Thyroid gland (tissue), 4 donors: ENCODE measurements at regions not wholly inside any gene's neighbourhood (a gene's known extent, or its start where the extent isn't known, plus 50 kb on each side); places are given as distances from the start of the nearest gene placed in this dataset.

ENCODE experiments used
- DNase-seq, 2 donors: peaks; one replicate each; pipeline ENCODE4 v3.0.0-alpha.2; 2019
- H3K27ac ChIP-seq, 3 donors: fragments of 200-600 bp; sonication (generic); 1 replicate in 2 of 3; 2 replicates in 1 of 3; pipeline ENCODE4 v1.5.1; 2016 to 2019; ENCODE audit warnings: mild to moderate bottlenecking in 1 of 3, moderate library complexity in 1 of 3
- H3K27me3 ChIP-seq: fragments of 200-600 bp; sonication (generic); one replicate; pipeline ENCODE4 v1.5.1; 2019
- H3K36me3 ChIP-seq, 2 donors: fragments of 200-600 bp; sonication (generic); one replicate each; pipeline ENCODE4 v1.5.1; 2016 to 2019
- H3K4me1 ChIP-seq, 2 donors: fragments of 200-600 bp; sonication (generic); one replicate each; pipeline ENCODE4 v1.5.1; 2017 to 2019
- H3K4me3 ChIP-seq, 3 donors: fragments of 200-600 bp; sonication (generic); replicated peaks in 1 of 3; 1 replicate in 2 of 3; 2 replicates in 1 of 3; pipeline ENCODE4 v1.5.1; 2016; ENCODE audit warnings: mild to moderate bottlenecking in 1 of 3
- H3K9me3 ChIP-seq: fragments of 200-600 bp; sonication (generic); one replicate; pipeline ENCODE4 v1.5.1; 2017
- CTCF ChIP-seq, 6 experiments: fragments of 200-600 bp in 3 of 6; fragments of 450-650 bp in 3 of 6; sonication (generic) in 3 of 6; IDR thresholded peaks; one replicate each; pipeline ENCODE4 v1.5.1; 2016 to 2019; ENCODE audit warnings: antibody characterized with exemption in 6 of 6, mild to moderate bottlenecking in 2 of 6, inconsistent platforms in 1 of 6, moderate library complexity in 1 of 6
- POLR2A ChIP-seq, 2 donors: fragments of 450-650 bp; IDR thresholded peaks; one replicate each; pipeline ENCODE4 v1.6.1; 2017; ENCODE audit warnings: antibody characterized with exemption in 2 of 2, mild to moderate bottlenecking in 2 of 2, moderate library complexity in 1 of 2
- WGBS, 2 donors: methylation state at CpG; one replicate each; pipeline ENCODE4 v1.1.5; 2017; 5-methylcytosine and 5-hydroxymethylcytosine counted together
- intact Hi-C: fragments of 100-400 bp; cut with DNase I; formaldehyde crosslinking; loops from one replicate; pipeline ENCODE4 v1.15.1; 2023

- no peaks in the 10 kb centered on the region for H3K36me3 ChIP-seq
- TF ChIP-seq CTCF (IDR thresholded peaks at IDR 0.05), result no peak
- no peak for TF ChIP-seq POLR2A (IDR thresholded peaks at IDR 0.05)
- no peaks in the 10 kb centered on the region for H3K27me3 ChIP-seq
- intact Hi-C loops, result no loop called here
- no peak overlapping the region for H3K27ac ChIP-seq
- H3K4me3 ChIP-seq, result no peak overlapping the region
- no peaks in the 10 kb centered on the region for H3K9me3 ChIP-seq
- 82 to 93% methylated on average over 3 of the region's 3 CpGs for WGBS, 2 donors
- no peak for DNase-seq
- peaks cover 0 to 6% of the 10 kb centered on the region in 2 donors for H3K4me1 ChIP-seq
These were observed 50.8 kb upstream of the CPOX start for GRCh38 chr3:98644168-98644567.

DNA sequence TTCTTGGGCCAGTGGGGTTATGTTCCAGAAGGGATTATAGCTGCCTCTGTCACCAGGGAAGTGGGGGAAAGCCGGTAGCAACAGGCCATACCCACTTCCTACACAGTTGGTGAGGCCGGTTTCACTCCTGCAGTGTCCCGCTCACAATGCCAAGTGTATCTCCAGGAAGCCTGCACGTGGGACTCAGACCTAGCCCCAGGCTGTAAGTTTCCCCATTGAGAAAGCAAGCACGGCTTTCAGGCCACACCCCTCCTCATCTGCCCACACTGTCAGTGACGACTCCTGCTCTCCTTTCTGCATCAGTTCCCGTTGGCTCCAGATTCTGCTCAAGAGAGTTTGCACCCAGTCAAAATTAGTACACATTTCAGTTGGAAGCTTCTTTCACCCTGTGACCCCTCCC lies 51.6 kb upstream of the CPOX start:
- TF ChIP-seq POLR2A (IDR thresholded peaks at IDR 0.05) (no peak), CTCF (IDR thresholded peaks at IDR 0.05) (no peak)
- WGBS, 2 donors, result 46 to 52% methylated on average over 7 of the region's 7 CpGs
- DNase-seq, result peak; percentile 11 to 33
- no peaks in the 10 kb centered on the region for H3K9me3 ChIP-seq
- H3K4me1 ChIP-seq, result peaks cover 0 to 6% of the 10 kb centered on the region in 2 donors
- H3K27me3 ChIP-seq, result no peaks in the 10 kb centered on the region
- H3K36me3 ChIP-seq, result no peaks in the 10 kb centered on the region
- no peak overlapping the region for H3K4me3 ChIP-seq
- intact Hi-C loops, result no loop called here
- no peak overlapping the region for H3K27ac ChIP-seq

DNA sequence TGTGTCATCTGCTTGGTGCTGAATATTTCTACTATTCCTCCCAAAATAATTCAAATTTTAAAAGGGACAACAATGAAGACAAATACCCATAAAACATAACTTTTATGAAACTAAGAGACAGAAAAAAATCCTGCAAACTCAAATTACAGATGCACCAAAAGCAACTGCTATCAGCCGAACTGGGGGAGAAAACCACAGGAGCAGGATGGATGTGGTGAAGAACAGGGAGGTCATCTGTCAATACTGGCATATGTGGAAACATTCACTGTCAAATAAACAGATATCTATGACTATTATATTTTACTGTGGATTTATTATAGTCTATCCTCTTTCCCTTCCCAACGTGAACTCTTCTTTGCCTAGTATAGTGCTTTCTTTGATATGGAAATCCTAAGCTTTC lies 53.3 kb upstream of the CPOX start:
- H3K27ac ChIP-seq, result no peak overlapping the region
- H3K4me1 ChIP-seq, result peaks cover 0 to 6% of the 10 kb centered on the region in 2 donors
- no peaks in the 10 kb centered on the region for H3K36me3 ChIP-seq
- H3K4me3 ChIP-seq, result no peak overlapping the region
- TF ChIP-seq POLR2A (IDR thresholded peaks at IDR 0.05) (no peak), CTCF (IDR thresholded peaks at IDR 0.05) (no peak)
- H3K27me3 ChIP-seq, result no peaks in the 10 kb centered on the region
- DNase-seq, result no peak
- no peaks in the 10 kb centered on the region for H3K9me3 ChIP-seq
- 80 to 84% methylated on average over 2 of the region's 2 CpGs for WGBS, 2 donors
- intact Hi-C loops, result no loop called here

DNA sequence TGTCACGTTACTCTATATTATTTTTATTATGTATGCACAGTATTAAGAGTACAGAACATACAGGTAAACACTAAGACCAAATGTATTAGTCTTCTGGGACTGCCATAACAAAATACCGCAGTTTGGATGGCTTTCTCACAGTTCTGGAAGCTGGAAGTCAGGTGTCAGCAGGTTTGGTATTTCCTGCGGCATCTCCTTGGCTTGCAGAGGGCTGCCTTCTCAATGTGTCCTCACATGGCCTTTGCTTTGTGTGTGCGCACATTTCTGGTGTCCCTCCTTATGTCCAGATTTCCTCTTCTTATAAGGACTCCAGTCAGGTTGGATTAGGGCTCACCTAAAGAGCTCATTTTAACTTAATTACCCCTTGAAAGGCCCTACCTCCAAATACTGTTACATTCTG lies 53.8 kb upstream of the CPOX start:
- H3K27ac ChIP-seq, result no peak overlapping the region
- no peak overlapping the region for H3K4me3 ChIP-seq
- DNase-seq, result no peak
- H3K4me1 ChIP-seq, result peaks cover 0 to 6% of the 10 kb centered on the region in 2 donors
- TF ChIP-seq POLR2A (IDR thresholded peaks at IDR 0.05) (no peak), CTCF (IDR thresholded peaks at IDR 0.05) (no peak)
- WGBS, 2 donors, result 75 to 94% methylated on average over 4 of the region's 4 CpGs
- no peaks in the 10 kb centered on the region for H3K9me3 ChIP-seq
- no peaks in the 10 kb centered on the region for H3K36me3 ChIP-seq
- H3K27me3 ChIP-seq, result no peaks in the 10 kb centered on the region
- intact Hi-C loops, result no loop called here

GRCh38 chr3:98650971-98651779 lies 57.8 kb upstream of the CPOX start:
- 58% methylated on average over 3 of the region's 3 CpGs for WGBS, 2 donors
- no peaks in the 10 kb centered on the region for H3K9me3 ChIP-seq
- no peak for TF ChIP-seq CTCF (IDR thresholded peaks at IDR 0.05)
- no peak for TF ChIP-seq POLR2A (IDR thresholded peaks at IDR 0.05)
- H3K4me3 ChIP-seq, result no peak overlapping the region
- no peak overlapping the region for H3K27ac ChIP-seq
- no peaks in the 10 kb centered on the region for H3K27me3 ChIP-seq
- no peak for DNase-seq
- intact Hi-C loops, result no loop called here
- no peaks in the 10 kb centered on the region for H3K4me1 ChIP-seq
- no peaks in the 10 kb centered on the region for H3K36me3 ChIP-seq
